Thymus (tissue), 11 donors: ENCODE measurements at regions not wholly inside any gene's neighbourhood (a gene's known extent, or its start where the extent isn't known, plus 50 kb on each side); places are given as distances from the start of the nearest gene placed in this dataset.
"Not testable (repeated sequence)": the region's sequence is repeated elsewhere in the genome, so short reads cannot be mapped to it uniquely, and the experiment has no call there.

Experiments used
- DNase-seq, 9 donors: peaks; one replicate each; pipeline ENCODE4 v3.0.0-alpha.2; 2013; ENCODE audit warnings: low spot score in 9 of 9, low read depth in 6 of 9, missing footprints in 1 of 9
- H3K27ac ChIP-seq, 2 donors: one replicate each; pipeline ENCODE4 v1.5.1; 2013; ENCODE audit warnings: control low read depth in 1 of 2, low read depth in 1 of 2, low read length in 1 of 2, mild to moderate bottlenecking in 1 of 2, moderate library complexity in 1 of 2
- H3K27me3 ChIP-seq, 2 donors: one replicate each; pipeline ENCODE4 v1.5.1; 2013; ENCODE audit warnings: low read length in 1 of 2; ENCODE audit not compliant: control insufficient read depth in 2 of 2, insufficient read depth in 1 of 2
- H3K36me3 ChIP-seq, 2 donors: one replicate each; pipeline ENCODE4 v1.5.1; 2013; ENCODE audit warnings: low read length in 1 of 2, mild to moderate bottlenecking in 1 of 2, moderate library complexity in 1 of 2; ENCODE audit not compliant: control insufficient read depth in 2 of 2, insufficient read depth in 2 of 2
- H3K4me1 ChIP-seq, 2 donors: one replicate each; pipeline ENCODE4 v1.5.1; 2013; ENCODE audit warnings: low read length in 2 of 2; ENCODE audit not compliant: control insufficient read depth in 2 of 2, insufficient read depth in 2 of 2
- H3K4me3 ChIP-seq, 2 donors: one replicate each; pipeline ENCODE4 v1.5.1; 2013; ENCODE audit warnings: low read length in 2 of 2, control low read depth in 1 of 2, mild to moderate bottlenecking in 1 of 2
- H3K9me3 ChIP-seq, 2 donors: one replicate each; pipeline ENCODE4 v1.5.1; 2013; ENCODE audit warnings: low read length in 1 of 2, mild to moderate bottlenecking in 1 of 2; ENCODE audit not compliant: control insufficient read depth in 2 of 2, insufficient read depth in 1 of 2
- WGBS: extraction: QIAGEN DNeasy Blood & Tissue Kit; methylation state at CpG from one replicate; pipeline ENCODE4 v1.1.7; 2013; 5-methylcytosine and 5-hydroxymethylcytosine counted together
- donor health status: healthy.

DNA sequence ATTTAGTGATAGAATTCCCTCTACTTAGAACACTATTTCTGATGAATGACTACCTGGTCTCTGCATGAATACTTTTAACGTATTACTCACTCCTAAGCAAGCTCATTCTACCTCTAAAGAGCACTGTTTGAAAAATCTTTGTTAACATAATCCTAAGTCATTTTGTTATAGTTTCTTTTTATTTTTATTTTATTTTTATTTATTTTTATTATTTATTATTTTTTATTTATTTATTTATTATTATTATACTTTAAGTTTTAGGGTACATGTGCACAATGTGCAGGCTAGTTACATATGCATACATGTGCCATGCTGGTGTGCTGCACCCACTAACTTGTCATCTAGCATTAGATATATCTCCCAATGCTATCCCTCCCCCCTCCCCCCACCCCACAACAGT lies 99.6 kb downstream of the SMPDL3A start:
- H3K9me3 ChIP-seq, H3K27ac ChIP-seq, H3K4me3 ChIP-seq, H3K36me3 ChIP-seq, H3K27me3 ChIP-seq, H3K4me1 ChIP-seq, DNase-seq: not testable (repeated sequence)
- WGBS = 98% methylated on average over 1 of the region's 1 CpG

DNA sequence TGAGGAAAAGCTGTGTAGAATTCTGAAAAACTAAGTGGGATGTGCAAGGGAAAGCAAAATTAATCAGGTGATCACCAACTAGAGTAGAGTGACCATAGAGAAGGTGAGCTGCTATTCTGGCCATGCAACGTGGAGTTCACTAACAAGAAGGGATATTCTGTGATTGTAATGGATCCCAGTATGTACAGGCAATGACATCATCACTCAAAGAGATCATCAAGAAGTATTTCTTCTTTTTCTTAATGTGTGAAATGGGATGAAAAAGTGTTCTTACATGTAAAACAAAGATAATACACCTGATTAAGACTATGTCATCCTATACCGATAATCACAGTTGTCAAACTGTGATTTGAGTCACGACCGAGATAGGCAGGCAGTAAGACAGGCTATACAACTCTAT lies 101.2 kb downstream of the SMPDL3A start:
- Histone ChIP-seq H3K4me3 (no peak overlapping the region), H3K4me1 (no peaks in the 10 kb centered on the region), H3K9me3 (no peaks in the 10 kb centered on the region), H3K36me3 (no peaks in the 10 kb centered on the region), H3K27ac (no peak overlapping the region), H3K27me3 (no peaks in the 10 kb centered on the region)
- no peak for DNase-seq
- 94% methylated on average over 4 of the region's 4 CpGs for WGBS

DNA sequence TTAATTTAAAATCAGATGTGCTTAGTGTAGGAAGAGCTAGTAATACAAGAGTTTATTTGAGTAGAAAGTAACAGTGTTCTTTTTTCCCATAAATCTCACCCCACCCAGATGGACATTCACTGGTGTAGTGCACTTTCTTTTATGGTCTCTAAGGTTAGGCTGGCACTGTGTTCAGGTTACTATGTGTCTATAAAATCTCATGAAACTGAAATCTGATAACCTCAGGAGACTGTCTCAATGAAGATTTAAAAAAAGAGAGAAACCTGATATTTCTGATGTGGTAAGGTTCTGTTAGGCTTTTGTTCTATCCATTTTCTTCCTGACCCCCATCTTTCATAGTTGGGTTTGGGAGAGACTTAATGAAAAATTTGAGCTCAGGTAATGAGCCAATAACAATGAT lies 101.2 kb upstream of the CLVS2 start:
- H3K4me1 ChIP-seq = no peaks in the 10 kb centered on the region
- H3K27me3 ChIP-seq = no peaks in the 10 kb centered on the region
- H3K27ac ChIP-seq = no peak overlapping the region
- H3K4me3 ChIP-seq = no peak overlapping the region
- DNase-seq = no peak
- no peaks in the 10 kb centered on the region for H3K36me3 ChIP-seq
- H3K9me3 ChIP-seq = no peaks in the 10 kb centered on the region

DNA sequence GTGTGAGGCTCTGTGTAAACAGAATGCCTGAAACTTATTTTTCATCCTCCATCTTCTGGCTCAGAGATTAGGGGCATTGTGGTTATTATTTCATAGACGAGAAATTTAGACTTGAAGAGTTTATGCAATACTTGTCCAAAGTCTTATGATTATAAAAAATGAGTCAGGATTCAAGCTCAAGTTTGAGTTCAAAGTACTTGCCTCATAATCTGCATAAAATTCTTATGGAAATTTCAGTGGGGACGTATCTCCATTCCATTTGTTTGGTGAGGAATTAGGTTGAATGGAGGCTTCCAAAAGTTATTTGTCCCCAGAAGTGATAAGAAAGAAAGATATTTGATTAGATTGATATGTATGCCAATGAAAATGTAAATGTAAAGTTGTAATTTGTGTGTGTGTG lies 93.7 kb upstream of the CLVS2 start:
- Histone ChIP-seq H3K4me3 (no peak overlapping the region), H3K4me1 (no peaks in the 10 kb centered on the region), H3K36me3 (no peaks in the 10 kb centered on the region), H3K27ac (no peak overlapping the region), H3K9me3 (no peaks in the 10 kb centered on the region), H3K27me3 (no peaks in the 10 kb centered on the region)
- WGBS = 86% methylated on average over 2 of the region's 2 CpGs
- DNase-seq = no peak

DNA sequence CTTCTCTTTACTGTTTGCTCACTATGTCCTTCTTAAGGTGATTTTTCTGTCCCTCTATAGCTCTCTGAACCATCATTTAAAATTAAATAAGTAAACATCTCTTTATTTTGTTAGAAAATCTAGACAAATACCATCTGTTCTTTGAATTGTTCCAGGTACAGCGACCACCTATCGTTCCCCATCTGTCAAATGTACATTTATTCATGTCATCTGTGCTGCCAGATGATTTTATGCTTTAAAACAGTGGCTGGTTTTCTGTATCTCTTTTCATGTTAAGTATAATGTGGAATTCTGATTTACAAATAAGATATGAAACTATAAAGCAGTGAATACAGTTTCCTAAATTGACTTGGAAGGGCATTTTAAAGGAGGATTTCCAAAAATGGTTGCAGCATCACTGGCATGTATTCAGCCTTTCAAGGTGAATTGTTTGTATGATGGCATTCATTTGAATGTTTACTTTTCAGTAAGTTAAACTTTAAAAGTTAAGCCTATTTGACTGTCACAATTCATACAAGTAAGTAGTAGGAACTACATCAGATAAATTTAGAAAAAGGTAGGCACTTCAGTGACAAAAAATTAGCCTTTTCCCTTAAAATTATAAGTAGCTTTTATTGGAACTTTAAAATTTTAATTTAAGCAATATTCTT lies 92.6 kb upstream of the CLVS2 start:
- Histone ChIP-seq H3K9me3 (no peaks in the 10 kb centered on the region), H3K27me3 (no peaks in the 10 kb centered on the region), H3K4me3 (no peak overlapping the region), H3K4me1 (no peaks in the 10 kb centered on the region), H3K27ac (no peak overlapping the region), H3K36me3 (no peaks in the 10 kb centered on the region)
- 88% methylated on average over 2 of the region's 2 CpGs for WGBS
- DNase-seq = no peak

DNA sequence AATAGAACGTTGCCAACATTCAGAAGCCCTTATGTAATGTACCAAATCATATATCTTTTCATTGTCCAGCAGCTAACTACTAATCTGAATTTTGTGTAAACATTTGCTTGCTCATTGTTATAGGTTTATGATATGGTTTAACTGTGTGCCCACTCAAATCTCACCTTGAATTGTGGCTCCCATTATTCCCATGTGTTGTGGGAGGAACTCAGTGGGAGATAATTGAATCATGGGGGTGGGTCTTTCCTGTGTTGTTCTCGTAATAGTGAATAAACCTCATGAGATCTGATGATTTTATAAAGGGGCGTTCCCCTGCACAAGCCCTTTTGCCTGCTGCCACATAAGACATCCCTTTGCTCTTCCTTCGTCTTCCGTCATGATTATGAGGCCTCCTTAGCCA lies 91.9 kb upstream of the CLVS2 start:
- no peaks in the 10 kb centered on the region for H3K36me3 ChIP-seq
- 93% methylated on average over 5 of the region's 5 CpGs for WGBS
- H3K27ac ChIP-seq = no peak overlapping the region
- no peaks in the 10 kb centered on the region for H3K9me3 ChIP-seq
- no peak overlapping the region for H3K4me3 ChIP-seq
- no peak for DNase-seq
- H3K27me3 ChIP-seq = no peaks in the 10 kb centered on the region
- no peaks in the 10 kb centered on the region for H3K4me1 ChIP-seq

DNA sequence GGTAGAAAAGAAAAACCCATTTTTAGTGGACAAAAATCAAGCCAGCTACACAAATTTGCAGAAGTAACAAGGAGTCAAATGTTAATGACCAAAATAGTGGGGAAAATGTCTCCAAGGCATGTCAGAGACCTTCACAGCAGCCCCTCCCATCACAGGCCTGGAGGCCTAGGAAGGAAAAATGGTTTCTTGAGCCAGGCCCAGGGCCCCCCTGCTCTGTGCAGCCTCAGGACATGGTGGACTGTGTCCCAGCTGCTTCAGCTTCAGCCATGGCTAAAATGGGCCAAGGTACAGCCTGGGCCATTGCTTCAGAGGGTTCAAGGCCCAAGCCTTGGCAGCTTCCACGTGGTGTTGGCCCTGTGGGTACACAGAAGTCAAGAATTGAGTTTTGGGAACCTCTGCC lies 82.5 kb upstream of the CLVS2 start:
- no peak for DNase-seq
- H3K4me3 ChIP-seq = no peak overlapping the region
- H3K4me1 ChIP-seq = no peaks in the 10 kb centered on the region
- no peaks in the 10 kb centered on the region for H3K36me3 ChIP-seq
- H3K27me3 ChIP-seq = no peaks in the 10 kb centered on the region
- no peak overlapping the region for H3K27ac ChIP-seq
- H3K9me3 ChIP-seq = no peaks in the 10 kb centered on the region
- 4% methylated on average over 1 of the region's 1 CpG for WGBS

DNA sequence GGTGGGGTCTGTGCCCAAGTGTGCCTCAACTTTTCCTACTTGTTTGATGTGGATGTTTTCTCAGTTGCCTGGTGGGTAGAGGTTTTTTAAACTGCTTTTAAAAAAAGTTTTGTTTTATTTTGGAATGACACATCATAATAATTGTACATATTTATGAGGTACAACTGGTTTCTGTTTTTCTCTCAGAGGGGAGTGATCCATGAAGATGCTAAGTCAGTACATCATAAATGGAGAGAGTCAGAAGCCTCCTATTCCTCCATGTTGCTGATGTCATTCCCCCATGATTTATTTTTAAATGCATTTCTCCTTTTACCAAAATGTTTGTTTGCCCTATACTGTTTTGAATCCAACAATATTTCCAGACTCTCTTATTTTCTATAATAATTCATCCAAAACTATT lies 77.3 kb upstream of the CLVS2 start:
- no peaks in the 10 kb centered on the region for H3K9me3 ChIP-seq
- no peaks in the 10 kb centered on the region for H3K36me3 ChIP-seq
- H3K27ac ChIP-seq = no peak overlapping the region
- no peak overlapping the region for H3K4me3 ChIP-seq
- no peaks in the 10 kb centered on the region for H3K4me1 ChIP-seq
- DNase-seq = no peak
- H3K27me3 ChIP-seq = no peaks in the 10 kb centered on the region

DNA sequence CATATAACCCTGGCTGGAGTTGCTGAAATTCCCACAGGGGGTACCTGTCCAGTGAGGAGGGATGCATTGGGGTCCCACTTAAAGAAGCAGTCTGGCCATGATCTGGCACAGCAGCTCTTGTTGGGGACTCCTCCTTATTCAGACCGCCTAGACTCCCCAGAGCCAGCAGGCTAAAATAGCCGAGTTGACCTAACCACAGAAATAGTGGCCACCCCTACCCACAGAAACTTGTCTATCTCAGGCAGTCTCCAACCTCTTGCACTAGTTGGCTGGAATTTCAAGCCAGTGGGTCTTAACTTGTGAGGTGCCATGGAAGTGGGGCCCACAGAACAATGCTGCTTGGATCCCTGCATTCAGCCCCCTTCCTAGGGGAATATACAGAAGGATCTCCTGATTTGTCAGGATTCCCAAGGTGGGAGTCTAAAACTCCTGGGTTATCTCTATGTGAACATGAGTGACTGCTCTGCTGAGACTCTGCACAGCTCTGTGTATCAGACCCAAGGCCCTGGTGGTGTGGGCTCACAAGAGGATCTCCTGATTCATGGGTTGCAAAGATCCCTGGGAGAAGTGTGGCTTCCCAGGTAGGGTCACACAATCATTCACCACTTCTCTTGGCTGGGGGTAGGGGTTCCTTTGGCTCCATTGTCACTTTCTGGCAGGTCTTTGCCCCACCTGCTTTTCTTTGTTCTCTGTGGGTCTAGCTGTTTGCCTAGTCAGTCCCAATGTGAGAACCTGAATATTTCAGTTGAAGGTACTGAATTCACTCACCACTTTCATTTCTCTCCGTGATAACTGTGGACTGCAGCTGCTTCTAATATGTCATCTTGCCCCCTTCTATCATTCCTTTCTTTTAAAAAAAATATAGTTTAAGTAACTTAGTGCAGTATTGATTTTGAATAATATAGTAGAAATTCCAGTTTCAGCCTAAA lies 65.5 kb upstream of the CLVS2 start:
- no peak overlapping the region for H3K4me3 ChIP-seq
- no peaks in the 10 kb centered on the region for H3K27me3 ChIP-seq
- H3K36me3 ChIP-seq = no peaks in the 10 kb centered on the region
- no peak for DNase-seq
- no peak overlapping the region for H3K27ac ChIP-seq
- peaks cover 0 to 3% of the 10 kb centered on the region in 2 donors for H3K9me3 ChIP-seq
- WGBS = 94% methylated on average over 3 of the region's 3 CpGs
- no peaks in the 10 kb centered on the region for H3K4me1 ChIP-seq
